ENCODE measurements at regions not wholly inside any gene's neighbourhood (a gene's known extent, or its start where the extent isn't known, plus 50 kb on each side); places are given as distances from the start of the nearest gene placed in this dataset.
A peak's percentile ranks its signal among the peaks of the same experiment; 100 is the strongest.
"Not testable (repeated sequence)": the region's sequence is repeated elsewhere in the genome, so short reads cannot be mapped to it uniquely, and the experiment has no call there.

- H3K4me3 ChIP-seq (replicated peaks; ENCODE audit: low read depth, low read length): peak overlapping the region; percentile 14
- no peak for TF ChIP-seq CTCF (IDR thresholded peaks at IDR 0.05; ENCODE audit: low read length, missing control alignments)
- peak; percentile 37 for DNase-seq (ENCODE audit: low read depth)
Measured at GRCh38 chr10:29702273-29703164, 67.7 kb upstream of the SVIL start.

DNA sequence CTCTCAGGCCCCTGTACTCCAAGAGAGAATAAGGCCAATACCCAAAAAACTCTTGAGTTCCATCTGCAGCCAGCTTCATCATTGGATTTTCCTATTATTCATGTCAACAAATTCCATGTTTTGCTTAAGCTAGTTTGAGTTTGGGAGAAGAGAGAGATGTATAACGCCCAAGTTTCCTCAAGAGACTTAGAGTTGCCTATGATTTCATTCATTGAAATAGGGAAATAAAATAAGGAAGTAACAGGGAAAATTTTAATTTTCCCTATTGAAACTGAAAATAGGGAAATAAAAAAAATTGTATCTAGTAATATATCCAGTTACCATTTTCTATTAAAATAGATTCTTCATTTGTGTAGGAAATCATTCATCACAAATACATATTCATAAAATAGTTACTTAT lies 66.5 kb upstream of the SVIL start:
- H3K4me3 ChIP-seq (replicated peaks; ENCODE audit: low read depth, low read length): no peak overlapping the region
- TF ChIP-seq CTCF (IDR thresholded peaks at IDR 0.05; ENCODE audit: low read length, missing control alignments): no peak
- DNase-seq (ENCODE audit: low read depth): no peak

- DNase-seq (ENCODE audit: low read depth): no peak
- no peak overlapping the region for H3K4me3 ChIP-seq (replicated peaks; ENCODE audit: low read depth, low read length)
- TF ChIP-seq CTCF (IDR thresholded peaks at IDR 0.05; ENCODE audit: low read length, missing control alignments): no peak
Measured at GRCh38 chr10:29699621-29700020, 64.8 kb upstream of the SVIL start.

DNA sequence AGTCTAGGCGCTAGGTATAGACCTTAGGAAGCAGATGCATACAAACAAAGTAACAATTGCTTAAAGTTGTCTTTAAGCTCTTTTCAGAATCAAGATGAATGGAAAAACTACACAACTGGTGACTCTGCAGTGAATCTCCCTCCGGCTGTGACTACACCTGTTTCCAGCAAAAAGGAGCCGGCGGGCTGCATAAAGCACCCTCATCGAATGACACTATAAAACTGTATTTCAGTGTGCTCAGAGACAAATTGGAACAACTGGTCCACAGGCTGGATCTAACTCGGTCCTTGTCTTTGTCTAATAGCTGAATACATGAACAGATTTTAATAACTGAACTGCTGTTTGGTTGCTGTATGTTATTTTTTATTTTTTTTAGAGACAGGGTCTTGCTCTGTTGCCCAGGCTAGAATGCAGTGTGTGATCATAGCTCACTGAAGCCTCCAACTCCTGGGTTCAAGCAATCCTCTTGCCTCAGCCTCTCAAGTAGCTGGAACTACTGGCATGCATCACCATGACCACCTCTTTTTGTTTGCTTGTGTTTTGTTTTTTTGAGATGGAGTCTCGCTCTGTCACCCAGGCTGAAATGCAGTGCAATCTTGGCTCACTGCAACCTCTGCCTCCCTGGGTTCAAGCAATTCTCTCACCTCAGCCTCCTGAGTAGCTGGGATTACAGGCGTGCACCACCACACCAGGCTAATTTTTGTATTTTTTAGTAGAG lies 64.2 kb upstream of the SVIL start:
- DNase-seq (ENCODE audit: low read depth): no peak
- H3K4me3 ChIP-seq (replicated peaks; ENCODE audit: low read depth, low read length): no peak overlapping the region
- no peak for TF ChIP-seq CTCF (IDR thresholded peaks at IDR 0.05; ENCODE audit: low read length, missing control alignments)

DNA sequence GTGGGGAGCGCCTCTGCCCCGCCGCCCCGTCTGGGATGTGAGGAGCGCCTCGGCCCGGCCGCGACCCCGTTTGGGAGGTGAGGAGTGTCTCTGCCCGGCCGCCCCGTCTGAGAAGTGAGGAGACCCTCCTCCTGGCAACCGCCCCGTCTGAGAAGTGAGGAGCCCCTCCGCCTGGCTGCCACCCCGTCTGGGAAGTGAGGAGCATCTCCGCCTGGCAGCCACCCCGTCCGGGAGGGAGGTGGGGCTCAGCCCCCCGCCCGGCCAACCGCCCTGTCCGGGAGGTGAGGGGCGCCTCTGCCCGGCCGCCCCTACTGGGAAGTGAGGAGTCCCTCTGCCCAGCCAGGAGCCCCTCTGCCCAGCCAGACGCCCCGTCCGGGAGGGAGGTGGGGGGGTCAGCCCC lies 61.8 kb upstream of the SVIL start:
- not testable (repeated sequence) for H3K4me3 ChIP-seq (replicated peaks; ENCODE audit: low read depth, low read length); DNase-seq (ENCODE audit: low read depth)

GRCh38 chr10:29694121-29694520 lies 59.4 kb upstream of the SVIL start:
- TF ChIP-seq CTCF (IDR thresholded peaks at IDR 0.05; ENCODE audit: low read length, missing control alignments): no peak
- no peak overlapping the region for H3K4me3 ChIP-seq (replicated peaks; ENCODE audit: low read depth, low read length)
- DNase-seq (ENCODE audit: low read depth): no peak

GRCh38 chr10:29692121-29692539 lies 57.4 kb upstream of the SVIL start:
- H3K4me3 ChIP-seq (replicated peaks; ENCODE audit: low read depth, low read length): peak overlapping the region; percentile 43
- no peak for TF ChIP-seq CTCF (IDR thresholded peaks at IDR 0.05; ENCODE audit: low read length, missing control alignments)
- peak; percentile 27 for DNase-seq (ENCODE audit: low read depth)

Measured in fibroblast of pulmonary artery (primary cell).